Activated CD8-positive, alpha-beta T cell treated with anti-CD3 and anti-CD28 coated beads for 36 hours (primary cell): ENCODE measurements at regions not wholly inside any gene's neighbourhood (a gene's known extent, or its start where the extent isn't known, plus 50 kb on each side); places are given as distances from the start of the nearest gene placed in this dataset.

Source experiments
- ATAC-seq: fragments of 200-7000 bp; cut with Tn5 transposase; one replicate; pipeline ENCODE4 v1.10.0; 2021; ENCODE audit warnings: mild to moderate bottlenecking, moderate library complexity
- CTCF ChIA-PET: fragments of 350-600 bp; sonication (Branson Sonifier 250); formaldehyde crosslinking; loops from one replicate; lab custom pipeline; 2021; ENCODE audit warnings: antibody characterized with exemption; lab: Charles Lee
- POLR2A ChIA-PET: fragments of 350-600 bp; sonication (Branson Sonifier 250); formaldehyde crosslinking; loops from one replicate; lab custom pipeline; 2021; ENCODE audit warnings: antibody characterized with exemption; lab: Charles Lee
- DNase-seq: peaks from one replicate; pipeline ENCODE4 v3.0.0-alpha.2; 2020
- H3K27ac Mint-ChIP-seq: one replicate; pipeline ENCODE4 v1.8.0; 2021; ENCODE audit warnings: mild to moderate bottlenecking, mixed read lengths
- H3K27me3 Mint-ChIP-seq: one replicate; pipeline ENCODE4 v1.8.0; 2021; ENCODE audit warnings: mixed read lengths
- H3K36me3 Mint-ChIP-seq: one replicate; pipeline ENCODE4 v1.8.0; 2021; ENCODE audit warnings: low read depth, mixed read lengths
- H3K4me1 Mint-ChIP-seq: one replicate; pipeline ENCODE4 v1.8.0; 2021; ENCODE audit warnings: low read depth, mixed read lengths
- H3K4me3 Mint-ChIP-seq: one replicate; pipeline ENCODE4 v1.8.0; 2021; ENCODE audit warnings: mild to moderate bottlenecking, moderate library complexity, mixed read lengths
- H3K9me3 Mint-ChIP-seq: one replicate; pipeline ENCODE4 v1.8.0; 2021; ENCODE audit warnings: mixed read lengths
- intact Hi-C: fragments of 100-400 bp; cut with micrococcal nuclease; formaldehyde crosslinking; loops from one replicate; pipeline ENCODE4 v1.10.0; 2022
- TF ChIP-seq, protein P1 (sequence below): fragments of 200-600 bp; IDR thresholded peaks from one replicate; pipeline ENCODE4 v1.8.0; 2022; ENCODE audit warnings: antibody characterized with exemption, mild to moderate bottlenecking

- CTCF ChIA-PET: no interaction called here
- intact Hi-C loops: no loop called here
- ATAC-seq (no peak), DNase-seq (no peak)
- Mint-ChIP-seq H3K4me1 (no peaks in the 10 kb centered on the region), H3K4me3 (no peak overlapping the region), H3K36me3 (no peaks in the 10 kb centered on the region), H3K9me3 (peaks cover 2% of the 10 kb centered on the region), H3K27me3 (no peaks in the 10 kb centered on the region), H3K27ac (no peak overlapping the region)
- TF ChIP-seq, protein P1, sequence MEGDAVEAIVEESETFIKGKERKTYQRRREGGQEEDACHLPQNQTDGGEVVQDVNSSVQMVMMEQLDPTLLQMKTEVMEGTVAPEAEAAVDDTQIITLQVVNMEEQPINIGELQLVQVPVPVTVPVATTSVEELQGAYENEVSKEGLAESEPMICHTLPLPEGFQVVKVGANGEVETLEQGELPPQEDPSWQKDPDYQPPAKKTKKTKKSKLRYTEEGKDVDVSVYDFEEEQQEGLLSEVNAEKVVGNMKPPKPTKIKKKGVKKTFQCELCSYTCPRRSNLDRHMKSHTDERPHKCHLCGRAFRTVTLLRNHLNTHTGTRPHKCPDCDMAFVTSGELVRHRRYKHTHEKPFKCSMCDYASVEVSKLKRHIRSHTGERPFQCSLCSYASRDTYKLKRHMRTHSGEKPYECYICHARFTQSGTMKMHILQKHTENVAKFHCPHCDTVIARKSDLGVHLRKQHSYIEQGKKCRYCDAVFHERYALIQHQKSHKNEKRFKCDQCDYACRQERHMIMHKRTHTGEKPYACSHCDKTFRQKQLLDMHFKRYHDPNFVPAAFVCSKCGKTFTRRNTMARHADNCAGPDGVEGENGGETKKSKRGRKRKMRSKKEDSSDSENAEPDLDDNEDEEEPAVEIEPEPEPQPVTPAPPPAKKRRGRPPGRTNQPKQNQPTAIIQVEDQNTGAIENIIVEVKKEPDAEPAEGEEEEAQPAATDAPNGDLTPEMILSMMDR: no peak
- POLR2A ChIA-PET: no interaction called here
These were observed 330.8 kb upstream of the MTNR1B start for GRCh38 chr11:92638678-92639077.

DNA sequence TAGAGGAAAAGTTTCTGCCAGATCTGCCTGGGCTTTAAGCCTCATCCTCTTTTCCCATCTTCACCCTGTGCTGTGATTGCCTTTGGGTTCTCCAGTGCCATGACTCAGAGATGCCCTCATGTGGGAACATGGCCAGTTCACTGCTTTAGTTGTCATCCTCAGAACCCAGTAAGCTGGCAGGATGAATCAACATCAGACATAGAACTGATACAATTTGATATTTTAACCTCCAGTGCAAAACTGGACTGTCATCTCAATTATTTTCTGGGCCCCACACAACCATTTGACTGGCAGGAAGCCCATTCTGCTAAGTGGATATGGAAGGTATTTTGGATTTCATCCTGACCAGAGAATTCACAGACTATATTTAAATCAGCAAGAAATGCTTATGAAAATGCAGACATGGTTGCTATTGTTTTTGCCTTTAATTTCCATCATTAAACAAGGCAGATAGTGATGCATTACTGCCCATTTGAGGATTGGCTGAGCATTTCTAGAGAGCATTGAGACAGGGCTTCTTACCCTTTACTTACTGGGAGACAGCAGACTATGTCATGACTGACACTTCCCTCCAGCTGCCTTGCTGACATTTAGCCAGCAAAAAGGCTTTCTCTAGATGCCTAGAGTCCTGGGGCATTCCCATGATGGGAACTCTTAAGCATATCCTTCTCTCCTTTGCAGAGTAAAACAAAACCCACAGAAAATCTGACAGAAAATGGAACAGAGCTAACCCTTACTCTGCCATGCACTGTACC is 327.1 kb upstream of the MTNR1B start:
- ATAC-seq (no peak), DNase-seq (no peak)
- no peaks in the 10 kb centered on the region for H3K9me3 Mint-ChIP-seq
- CTCF ChIA-PET: no interaction called here
- H3K36me3 Mint-ChIP-seq: no peaks in the 10 kb centered on the region
- no peak overlapping the region for H3K4me3 Mint-ChIP-seq
- intact Hi-C loops: no loop called here
- TF ChIP-seq, protein P1: no peak
- no peak overlapping the region for H3K27ac Mint-ChIP-seq
- POLR2A ChIA-PET: no interaction called here
- H3K4me1 Mint-ChIP-seq: no peaks in the 10 kb centered on the region
- H3K27me3 Mint-ChIP-seq: no peaks in the 10 kb centered on the region

DNA sequence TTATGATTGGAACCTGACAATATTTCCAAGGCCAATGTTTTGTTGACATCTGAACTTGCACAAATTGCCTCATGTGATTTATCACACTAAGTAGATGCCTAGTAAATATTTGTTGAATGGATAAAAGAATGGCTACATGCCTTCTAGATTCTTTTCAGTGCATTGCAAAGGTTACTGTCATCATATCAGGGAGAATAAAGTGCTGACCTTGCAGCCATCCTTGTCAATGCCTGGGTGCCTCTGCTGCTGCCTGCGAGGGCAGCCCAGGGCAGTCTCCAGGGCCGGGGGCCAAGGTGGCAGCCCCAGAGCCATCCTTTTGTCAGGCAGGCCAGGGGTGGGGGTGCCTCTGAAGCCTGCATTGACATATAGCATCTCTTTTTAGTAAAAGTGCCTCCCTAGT is 325.6 kb upstream of the MTNR1B start:
- CTCF ChIA-PET: no interaction called here
- Mint-ChIP-seq H3K9me3 (no peaks in the 10 kb centered on the region), H3K27ac (no peak overlapping the region), H3K27me3 (no peaks in the 10 kb centered on the region), H3K36me3 (no peaks in the 10 kb centered on the region), H3K4me3 (no peak overlapping the region), H3K4me1 (no peaks in the 10 kb centered on the region)
- intact Hi-C loops: no loop called here
- POLR2A ChIA-PET: no interaction called here
- DNase-seq: no peak
- TF ChIP-seq, protein P1: no peak
- no peak for ATAC-seq

GRCh38 chr11:92644595-92645445 is 324.6 kb upstream of the MTNR1B start:
- TF ChIP-seq, protein P1: no peak
- ChIA-PET POLR2A (no interaction called here), CTCF (no interaction called here)
- H3K4me1 Mint-ChIP-seq: no peaks in the 10 kb centered on the region
- no peak overlapping the region for H3K4me3 Mint-ChIP-seq
- no peaks in the 10 kb centered on the region for H3K36me3 Mint-ChIP-seq
- ATAC-seq (no peak), DNase-seq (no peak)
- intact Hi-C loops: no loop called here
- H3K27me3 Mint-ChIP-seq: no peaks in the 10 kb centered on the region
- no peaks in the 10 kb centered on the region for H3K9me3 Mint-ChIP-seq
- no peak overlapping the region for H3K27ac Mint-ChIP-seq

DNA sequence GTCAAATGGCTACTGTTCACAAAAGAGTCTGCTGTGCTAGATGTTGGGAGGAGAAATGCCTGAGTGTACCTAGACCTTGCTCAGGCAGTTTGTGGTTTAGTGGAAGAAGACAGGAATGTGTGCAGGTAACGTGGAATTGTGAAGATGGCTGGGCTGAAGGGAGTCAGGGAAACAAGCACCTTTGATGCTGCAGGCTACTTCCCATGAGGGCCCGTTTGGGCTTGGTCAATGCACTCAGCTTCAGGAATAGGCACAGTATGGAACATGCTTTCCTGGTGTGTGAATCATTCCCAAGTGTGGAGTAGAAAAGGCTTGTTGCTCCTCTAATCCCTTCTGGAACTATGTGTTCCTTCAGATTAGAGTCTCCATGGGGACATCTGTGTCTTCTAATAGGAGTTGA is 318.3 kb upstream of the MTNR1B start:
- no peak overlapping the region for H3K4me3 Mint-ChIP-seq
- H3K4me1 Mint-ChIP-seq: no peaks in the 10 kb centered on the region
- CTCF ChIA-PET: no interaction called here
- intact Hi-C loops: no loop called here
- H3K9me3 Mint-ChIP-seq: no peaks in the 10 kb centered on the region
- DNase-seq: no peak
- H3K27ac Mint-ChIP-seq: no peak overlapping the region
- no peak for ATAC-seq
- no peaks in the 10 kb centered on the region for H3K27me3 Mint-ChIP-seq
- H3K36me3 Mint-ChIP-seq: no peaks in the 10 kb centered on the region
- TF ChIP-seq, protein P1: no peak
- POLR2A ChIA-PET: no interaction called here
